Pancreas (tissue), 10 donors: ENCODE measurements at regions not wholly inside any gene's neighbourhood (a gene's known extent, or its start where the extent isn't known, plus 50 kb on each side); places are given as distances from the start of the nearest gene placed in this dataset.

Experiments
- ATAC-seq, 4 donors: fragments of 200-7000 bp; cut with Tn5 transposase; one replicate each; pipeline versions ENCODE4 v1.8.0 to v1.9.1; 2020; ENCODE audit warnings: mild to moderate bottlenecking in 4 of 4, moderate library complexity in 4 of 4
- DNase-seq, 6 donors: peaks; one replicate each; pipeline ENCODE4 v3.0.0-alpha.2; 2020
- FAIRE-seq: peaks from 2 replicates; lab custom pipeline; 2012; peaks lifted over from hg19 to GRCh38; lab: Jason Lieb, UNC
- H3K27ac ChIP-seq, 4 donors: fragments of 200-600 bp; sonication (generic); 1 replicate in 3 of 4; 2 replicates in 1 of 4; pipeline versions ENCODE4 v1.5.0 to v1.8.0; 2020
- H3K27me3 ChIP-seq, 4 donors: fragments of 200-600 bp; one replicate each; pipeline ENCODE4 v1.8.0; 2021
- H3K36me3 ChIP-seq, 3 donors: fragments of 200-600 bp; sonication (generic) in 1 of 3; one replicate each; pipeline versions ENCODE4 v1.5.0 to v1.8.0; 2020 to 2021
- H3K4me1 ChIP-seq, 3 donors: fragments of 200-600 bp; one replicate each; pipeline ENCODE4 v1.8.0; 2021
- H3K4me3 ChIP-seq, 4 donors: fragments of 200-600 bp; sonication (generic) in 2 of 4; one replicate each; pipeline versions ENCODE4 v1.5.0 to v1.8.0; 2020 to 2021
- H3K9me3 ChIP-seq, 4 donors: fragments of 200-600 bp; one replicate each; pipeline ENCODE4 v1.8.0; 2021
- WGBS, 2 donors: extraction: QIAGEN DNeasy Blood & Tissue Kit; methylation state at CpG; one replicate each; pipeline ENCODE4 v1.1.7; 2013; 5-methylcytosine and 5-hydroxymethylcytosine counted together
- intact Hi-C, 3 donors: fragments of 100-400 bp; cut with DNase I; formaldehyde crosslinking; loops; one replicate each; pipeline versions ENCODE4 v1.11.1 to v1.14.2; 2022
- TF ChIP-seq, protein P1 (sequence below), 4 donors: fragments of 200-600 bp; sonication (generic) in 3 of 4; IDR thresholded peaks; one replicate each; pipeline versions ENCODE4 v1.5.0 to v1.8.0; 2021; ENCODE audit warnings: antibody characterized with exemption in 4 of 4
- donor health status: healthy with polysubstance abuse.
- donor health status: DM: no; HTN: no; CAD: no; lungs with moderate emphysema.
- donor health status: DM: no; HTN: no; CAD: no.
- donor health status: control.
- donor health status: control.
- donor health status: Bipolar disorder and iron deficiency.
- donor health status: DM: yes; HTN: yes; CAD: no.
- donor health status: DM: no; HTN: no; CAD: no.
- donor health status: DM: no; HTN: no; CAD: no.
- donor health status: DM: yes; HTN: yes; CAD: no.

DNA sequence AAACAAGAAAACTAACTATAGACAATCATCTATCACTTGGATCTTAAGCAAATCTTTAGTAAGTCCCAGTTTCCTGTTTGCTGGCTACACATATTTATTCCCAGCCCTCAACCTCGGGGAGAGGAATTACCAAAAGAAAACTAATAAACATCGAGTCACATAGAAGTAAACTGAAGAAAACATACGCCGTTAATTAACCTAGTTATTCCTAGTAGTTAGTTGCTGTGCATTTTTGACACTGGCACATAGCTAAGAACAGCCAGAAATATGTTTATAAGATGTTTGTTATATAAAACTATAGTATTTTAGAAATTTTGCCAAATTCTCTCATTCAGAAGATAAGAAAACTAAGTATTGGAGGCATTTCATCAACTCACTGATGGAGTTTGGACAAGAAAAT is 407.2 kb upstream of the ARHGEF26 start:
- Histone ChIP-seq H3K27ac (no peak overlapping the region), H3K9me3 (no peaks in the 10 kb centered on the region), H3K27me3 (no peaks in the 10 kb centered on the region), H3K36me3 (no peaks in the 10 kb centered on the region), H3K4me3 (no peak overlapping the region), H3K4me1 (no peaks in the 10 kb centered on the region)
- ATAC-seq (no peak), DNase-seq (no peak), FAIRE-seq (no peak)
- 51 to 59% methylated on average over 4 of the region's 4 CpGs for WGBS, 2 donors
- intact Hi-C loops, result no loop called here
- TF ChIP-seq, protein P1, sequence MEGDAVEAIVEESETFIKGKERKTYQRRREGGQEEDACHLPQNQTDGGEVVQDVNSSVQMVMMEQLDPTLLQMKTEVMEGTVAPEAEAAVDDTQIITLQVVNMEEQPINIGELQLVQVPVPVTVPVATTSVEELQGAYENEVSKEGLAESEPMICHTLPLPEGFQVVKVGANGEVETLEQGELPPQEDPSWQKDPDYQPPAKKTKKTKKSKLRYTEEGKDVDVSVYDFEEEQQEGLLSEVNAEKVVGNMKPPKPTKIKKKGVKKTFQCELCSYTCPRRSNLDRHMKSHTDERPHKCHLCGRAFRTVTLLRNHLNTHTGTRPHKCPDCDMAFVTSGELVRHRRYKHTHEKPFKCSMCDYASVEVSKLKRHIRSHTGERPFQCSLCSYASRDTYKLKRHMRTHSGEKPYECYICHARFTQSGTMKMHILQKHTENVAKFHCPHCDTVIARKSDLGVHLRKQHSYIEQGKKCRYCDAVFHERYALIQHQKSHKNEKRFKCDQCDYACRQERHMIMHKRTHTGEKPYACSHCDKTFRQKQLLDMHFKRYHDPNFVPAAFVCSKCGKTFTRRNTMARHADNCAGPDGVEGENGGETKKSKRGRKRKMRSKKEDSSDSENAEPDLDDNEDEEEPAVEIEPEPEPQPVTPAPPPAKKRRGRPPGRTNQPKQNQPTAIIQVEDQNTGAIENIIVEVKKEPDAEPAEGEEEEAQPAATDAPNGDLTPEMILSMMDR (IDR thresholded peaks at IDR 0.05), result no peak

DNA sequence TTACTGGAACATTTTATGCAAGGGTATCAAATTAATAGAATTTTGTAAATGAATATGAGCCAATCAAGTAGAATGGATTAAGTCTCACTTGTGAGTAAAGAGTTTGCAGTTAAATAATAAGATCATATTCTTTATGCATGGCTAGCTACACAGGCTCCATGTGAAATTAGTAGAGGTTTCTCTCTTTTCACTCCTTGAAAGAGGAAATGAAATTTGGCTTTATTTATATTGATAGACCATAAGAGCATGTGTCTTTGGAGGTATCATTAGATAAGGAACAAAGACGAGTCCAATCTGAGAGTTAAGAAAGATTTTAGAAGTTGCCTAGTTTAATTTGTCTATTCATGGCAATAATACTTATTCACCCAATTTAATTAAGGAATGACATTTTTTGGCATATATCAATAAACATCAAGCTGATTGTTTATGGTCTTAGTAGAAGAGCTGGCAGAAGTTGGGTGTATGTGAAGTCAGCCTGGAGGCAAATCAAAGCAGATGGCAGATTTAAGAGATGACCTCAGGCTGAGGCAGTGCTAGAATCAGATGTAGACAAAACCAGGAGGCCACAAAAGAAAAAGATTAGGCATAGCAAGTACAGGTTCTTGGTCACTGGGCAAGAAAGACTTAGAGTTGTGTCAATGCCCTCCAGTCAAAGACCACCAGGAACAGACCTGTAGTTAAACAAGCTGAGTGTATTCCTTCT is 406.5 kb upstream of the ARHGEF26 start:
- no peak for FAIRE-seq
- Histone ChIP-seq H3K9me3 (no peaks in the 10 kb centered on the region), H3K36me3 (no peaks in the 10 kb centered on the region), H3K4me1 (no peaks in the 10 kb centered on the region), H3K27me3 (no peaks in the 10 kb centered on the region), H3K4me3 (no peak overlapping the region), H3K27ac (no peak overlapping the region)
- no peak for DNase-seq
- 45 to 53% methylated on average over 1 of the region's 1 CpG for WGBS, 2 donors
- TF ChIP-seq, protein P1 (IDR thresholded peaks at IDR 0.05), result no peak
- intact Hi-C loops, result no loop called here
- no peak for ATAC-seq

DNA sequence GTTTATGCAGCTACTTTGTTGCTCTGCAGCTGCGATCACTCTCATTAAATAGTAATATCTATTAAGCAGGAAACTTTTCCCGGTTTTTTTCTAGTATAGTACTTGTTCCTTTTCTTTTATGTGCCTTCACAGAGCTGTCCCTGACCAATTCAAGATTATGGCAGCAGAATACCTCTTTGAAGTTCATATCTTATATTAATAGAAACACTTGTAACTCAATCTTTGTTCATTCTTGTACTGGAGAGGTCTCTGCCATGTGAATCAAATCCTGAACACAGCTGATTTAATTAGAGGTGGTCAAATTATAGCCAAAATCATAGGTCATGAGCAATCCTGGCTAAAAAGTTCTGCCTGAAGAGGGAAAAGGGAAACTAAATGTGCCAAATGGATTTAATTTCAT is 399.0 kb upstream of the ARHGEF26 start:
- Histone ChIP-seq H3K4me1 (no peaks in the 10 kb centered on the region), H3K9me3 (no peaks in the 10 kb centered on the region), H3K27ac (no peak overlapping the region), H3K4me3 (no peak overlapping the region), H3K36me3 (no peaks in the 10 kb centered on the region), H3K27me3 (no peaks in the 10 kb centered on the region)
- WGBS, 2 donors, result 47 to 54% methylated on average over 2 of the region's 2 CpGs
- TF ChIP-seq, protein P1 (IDR thresholded peaks at IDR 0.05), result no peak
- no peak for ATAC-seq
- DNase-seq, result no peak
- FAIRE-seq, result no peak
- intact Hi-C loops, result no loop called here

DNA sequence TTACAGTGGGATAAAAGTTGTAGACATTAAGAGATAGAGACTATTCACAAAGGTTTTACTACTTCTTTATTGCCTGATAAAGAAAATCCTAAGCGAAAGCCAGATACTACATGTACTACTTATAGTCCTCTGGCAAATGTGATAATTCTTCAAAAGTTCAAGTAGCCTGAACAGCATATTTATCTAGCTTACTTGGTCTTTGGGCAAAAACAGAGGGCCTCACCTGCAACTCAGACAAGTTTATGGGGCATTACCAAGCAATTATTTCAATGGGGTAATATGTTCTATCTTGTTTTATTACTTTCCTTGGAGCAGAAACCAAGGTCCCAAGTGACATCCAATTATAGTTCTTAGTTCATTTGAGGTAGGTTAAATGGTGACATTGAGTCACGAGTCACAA is 390.1 kb upstream of the ARHGEF26 start:
- no peaks in the 10 kb centered on the region for H3K9me3 ChIP-seq
- H3K4me1 ChIP-seq, result no peaks in the 10 kb centered on the region
- H3K27me3 ChIP-seq, result no peaks in the 10 kb centered on the region
- FAIRE-seq, result no peak
- 51 to 57% methylated on average over 2 of the region's 2 CpGs for WGBS, 2 donors
- no peak for ATAC-seq
- H3K27ac ChIP-seq, result no peak overlapping the region
- no peak for DNase-seq
- H3K4me3 ChIP-seq, result no peak overlapping the region
- TF ChIP-seq, protein P1 (IDR thresholded peaks at IDR 0.05), result no peak
- no peaks in the 10 kb centered on the region for H3K36me3 ChIP-seq
- intact Hi-C loops, result no loop called here

DNA sequence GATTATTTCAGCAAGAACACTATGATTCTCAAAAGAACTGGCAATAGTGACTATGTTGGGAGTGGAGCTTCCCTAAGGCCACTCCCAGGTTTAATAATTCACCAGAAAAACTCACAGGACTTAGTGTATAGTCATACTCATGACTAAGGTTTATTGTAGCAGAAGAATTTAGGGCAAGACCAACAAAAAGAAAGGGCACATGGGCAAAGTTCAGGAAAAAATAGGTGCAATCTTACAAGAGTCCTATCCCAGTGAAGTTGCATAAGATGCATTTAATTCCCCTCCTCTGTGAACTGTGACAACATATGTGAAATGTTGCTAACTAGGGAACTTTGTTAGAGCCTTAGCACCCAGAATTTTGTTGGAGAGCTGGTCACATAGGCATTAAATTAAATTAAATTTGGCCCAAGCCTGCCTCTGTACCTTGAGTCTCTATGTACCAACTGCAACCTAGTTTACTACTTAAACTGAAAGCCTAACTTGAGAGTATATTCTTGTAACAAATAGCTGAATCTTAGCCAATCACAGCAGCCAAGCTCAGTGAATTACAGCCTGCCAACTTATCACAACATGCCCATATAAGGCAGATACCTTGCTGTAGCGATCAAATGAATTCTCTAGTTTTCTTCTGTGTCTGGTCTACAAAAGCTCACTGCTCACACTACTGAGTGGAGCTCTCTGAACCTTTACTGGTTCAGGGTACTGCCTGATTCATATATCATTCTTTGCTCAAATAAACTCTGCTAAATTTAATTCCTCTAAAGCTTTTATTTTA is 386.2 kb upstream of the ARHGEF26 start:
- intact Hi-C loops, result no loop called here
- Histone ChIP-seq H3K4me3 (no peak overlapping the region), H3K36me3 (no peaks in the 10 kb centered on the region), H3K27me3 (no peaks in the 10 kb centered on the region), H3K27ac (no peak overlapping the region), H3K4me1 (no peaks in the 10 kb centered on the region), H3K9me3 (no peaks in the 10 kb centered on the region)
- ATAC-seq (no peak), DNase-seq (no peak), FAIRE-seq (peak; percentile 47)
- TF ChIP-seq, protein P1 (IDR thresholded peaks at IDR 0.05), result no peak
- WGBS, 2 donors, result 76 to 81% methylated on average over 1 of the region's 1 CpG
